HEK293 (cell line): ENCODE measurements at regions not wholly inside any gene's neighbourhood (a gene's known extent, or its start where the extent isn't known, plus 50 kb on each side); places are given as distances from the start of the nearest gene placed in this dataset.

Source experiments
- CTCF ChIP-seq: fragments of 450-650 bp; formaldehyde crosslinking; IDR thresholded peaks from 2 replicates; pipeline ENCODE4 v1.5.1; 2016; ENCODE audit warnings: missing biosample characterization, missing genetic modification characterization
- EGR2 ChIP-seq: fragments of 450-650 bp; formaldehyde crosslinking; IDR thresholded peaks from 2 replicates; pipeline ENCODE4 v1.5.1; 2016; ENCODE audit warnings: low read depth, missing biosample characterization, missing genetic modification characterization
- ZNF133 ChIP-seq: fragments of 450-650 bp; formaldehyde crosslinking; IDR thresholded peaks from 2 replicates; pipeline ENCODE4 v1.5.1; 2016; ENCODE audit warnings: missing biosample characterization, missing genetic modification characterization
- ZNF24 ChIP-seq: fragments of 450-650 bp; formaldehyde crosslinking; IDR thresholded peaks from 2 replicates; pipeline ENCODE4 v1.5.1; 2016; ENCODE audit warnings: missing biosample characterization, missing genetic modification characterization
- ZNF843 ChIP-seq: fragments of 450-650 bp; formaldehyde crosslinking; IDR thresholded peaks from 2 replicates; pipeline ENCODE4 v1.5.1; 2016; ENCODE audit warnings: missing biosample characterization, missing genetic modification characterization

DNA sequence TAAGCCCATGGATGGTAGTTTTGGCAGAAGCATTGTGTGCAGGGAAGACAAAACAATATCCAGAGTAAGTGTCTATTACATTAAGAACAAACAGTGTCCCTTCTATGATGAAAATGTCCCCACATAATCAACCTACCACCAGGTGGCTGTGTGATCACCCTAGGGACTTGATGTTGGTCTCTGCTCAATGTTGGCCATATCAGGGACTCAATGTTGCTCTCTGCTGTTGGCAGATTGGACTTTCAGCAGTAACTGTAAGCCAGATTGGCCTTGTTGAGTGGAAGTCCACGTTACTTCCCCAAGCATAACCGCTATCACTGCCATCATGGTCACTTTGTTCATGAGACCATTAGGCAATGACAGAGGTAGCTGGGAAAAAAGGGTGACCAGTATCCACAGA is 52.8 kb upstream of the PRSS3 start:
- TF ChIP-seq ZNF133 (tag by site-specific recombination), result no peak
- no peak for TF ChIP-seq CTCF (tag by site-specific recombination)
- no peak for TF ChIP-seq ZNF24 (tag by site-specific recombination)
- no peak for TF ChIP-seq ZNF843 (tag by site-specific recombination)
- no peak for TF ChIP-seq EGR2
